ENCODE measurements at regions not wholly inside any gene's neighbourhood (a gene's known extent, or its start where the extent isn't known, plus 50 kb on each side); places are given as distances from the start of the nearest gene placed in this dataset.

GRCh38 chr22:49522582-49523373 lies 304.9 kb downstream of the BRD1 start:
- Histone ChIP-seq H3K4me1 (ENCODE audit: control insufficient read depth, low read length) (peaks cover 36% of the 10 kb centered on the region), H3F3A (ENCODE audit: control insufficient read depth, insufficient read depth) (0 out of 2 replicates have a peak, but pooled peaks cover 2% of the 10 kb centered on the region), H3K4me3 (ENCODE audit: low read length) (no peak overlapping the region), H4K20me1 (ENCODE audit: control insufficient read depth, insufficient read depth, low read depth, low read length) (no peaks in the 10 kb centered on the region), H3K9me2 (replicated peaks; ENCODE audit: control insufficient read depth, low read length) (no peaks in the 10 kb centered on the region), H3K79me2 (ENCODE audit: control insufficient read depth, low read length) (no peaks in the 10 kb centered on the region), H3K9me3 (ENCODE audit: control insufficient read depth, insufficient read depth, low read length) (no peaks in the 10 kb centered on the region), H3K27ac (ENCODE audit: low read depth, low read length) (no peak overlapping the region), H3K4me2 (ENCODE audit: low read length) (no peak overlapping the region), H3K27me3 (ENCODE audit: control insufficient read depth, low read length) (no peaks in the 10 kb centered on the region), H3K36me3 (ENCODE audit: control insufficient read depth, low read length) (no peaks in the 10 kb centered on the region)
- TF ChIP-seq CTCF (IDR thresholded peaks at IDR 0.05; ENCODE audit: low read depth, low read length, poor library complexity, severe bottlenecking) (no peak), EZH2phosphoT487 (IDR thresholded peaks at IDR 0.05; ENCODE audit: borderline replicate concordance, low read length) (no peak)

- H3F3A ChIP-seq (ENCODE audit: control insufficient read depth, insufficient read depth), result 0 out of 2 replicates have a peak, but pooled peaks cover 2% of the 10 kb centered on the region
- H4K20me1 ChIP-seq (ENCODE audit: control insufficient read depth, insufficient read depth, low read depth, low read length), result no peaks in the 10 kb centered on the region
- no peak overlapping the region for H3K4me2 ChIP-seq (ENCODE audit: low read length)
- H3K9me2 ChIP-seq (replicated peaks; ENCODE audit: control insufficient read depth, low read length), result no peaks in the 10 kb centered on the region
- no peaks in the 10 kb centered on the region for H3K9me3 ChIP-seq (ENCODE audit: control insufficient read depth, insufficient read depth, low read length)
- TF ChIP-seq EZH2phosphoT487 (IDR thresholded peaks at IDR 0.05; ENCODE audit: borderline replicate concordance, low read length) (no peak), CTCF (IDR thresholded peaks at IDR 0.05; ENCODE audit: low read depth, low read length, poor library complexity, severe bottlenecking) (no peak)
- H3K36me3 ChIP-seq (ENCODE audit: control insufficient read depth, low read length), result no peaks in the 10 kb centered on the region
- H3K27me3 ChIP-seq (ENCODE audit: control insufficient read depth, low read length), result no peaks in the 10 kb centered on the region
- H3K4me3 ChIP-seq (ENCODE audit: low read length), result no peak overlapping the region
- H3K27ac ChIP-seq (ENCODE audit: low read depth, low read length), result no peak overlapping the region
- H3K79me2 ChIP-seq (ENCODE audit: control insufficient read depth, low read length), result no peaks in the 10 kb centered on the region
- peaks cover 28% of the 10 kb centered on the region for H3K4me1 ChIP-seq (ENCODE audit: control insufficient read depth, low read length)
Observed at GRCh38 chr22:49521787-49522224, 305.9 kb downstream of the BRD1 start.

- Histone ChIP-seq H3K4me2 (ENCODE audit: low read length) (no peak overlapping the region), H3K27me3 (ENCODE audit: control insufficient read depth, low read length) (no peaks in the 10 kb centered on the region), H3K27ac (ENCODE audit: low read depth, low read length) (no peak overlapping the region), H3K79me2 (ENCODE audit: control insufficient read depth, low read length) (no peaks in the 10 kb centered on the region), H3K4me1 (ENCODE audit: control insufficient read depth, low read length) (peaks cover 29% of the 10 kb centered on the region), H3K9me2 (replicated peaks; ENCODE audit: control insufficient read depth, low read length) (no peaks in the 10 kb centered on the region), H3K4me3 (ENCODE audit: low read length) (no peak overlapping the region), H3F3A (ENCODE audit: control insufficient read depth, insufficient read depth) (peaks cover 6% of the 10 kb centered on the region; the same call in 1 of the 2 replicates), H3K9me3 (ENCODE audit: control insufficient read depth, insufficient read depth, low read length) (no peaks in the 10 kb centered on the region), H3K36me3 (ENCODE audit: control insufficient read depth, low read length) (no peaks in the 10 kb centered on the region), H4K20me1 (ENCODE audit: control insufficient read depth, insufficient read depth, low read depth, low read length) (no peaks in the 10 kb centered on the region)
- TF ChIP-seq CTCF (IDR thresholded peaks at IDR 0.05; ENCODE audit: low read depth, low read length, poor library complexity, severe bottlenecking) (no peak), EZH2phosphoT487 (IDR thresholded peaks at IDR 0.05; ENCODE audit: borderline replicate concordance, low read length) (no peak)
Observed at GRCh38 chr22:49519117-49519737, 308.4 kb downstream of the BRD1 start.
